Hepatocyte (in vitro differentiated cells): ENCODE measurements at regions not wholly inside any gene's neighbourhood (a gene's known extent, or its start where the extent isn't known, plus 50 kb on each side); places are given as distances from the start of the nearest gene placed in this dataset.

Experiments used
- DNase-seq: peaks from one replicate; pipeline ENCODE4 v3.0.0-alpha.2; 2016; ENCODE audit warnings: low spot score
- H2AFZ ChIP-seq: fragments of 200-600 bp; sonication (generic); 2 replicates; pipeline ENCODE4 v1.6.0; 2016; ENCODE audit warnings: antibody characterized with exemption, mild to moderate bottlenecking
- H3K27ac ChIP-seq: fragments of 200-600 bp; sonication (generic); 2 replicates; pipeline ENCODE4 v1.5.1; 2016; ENCODE audit warnings: mild to moderate bottlenecking
- H3K27me3 ChIP-seq: fragments of 200-600 bp; sonication (generic); 2 replicates; pipeline ENCODE4 v1.6.1; 2016
- H3K36me3 ChIP-seq: fragments of 200-600 bp; sonication (generic); replicated peaks from 2 replicates; pipeline ENCODE4 v1.5.1; 2016; ENCODE audit warnings: low read depth; ENCODE audit not compliant: insufficient read depth
- H3K4me1 ChIP-seq: fragments of 200-600 bp; sonication (generic); 2 replicates; pipeline ENCODE4 v1.5.1; 2016; ENCODE audit warnings: mild to moderate bottlenecking, moderate library complexity; ENCODE audit not compliant: insufficient read depth
- H3K4me2 ChIP-seq: fragments of 200-600 bp; sonication (generic); 2 replicates; pipeline ENCODE4 v1.6.0; 2016
- H3K4me3 ChIP-seq: fragments of 200-600 bp; sonication (generic); 2 replicates; pipeline ENCODE4 v1.5.1; 2016; ENCODE audit warnings: mild to moderate bottlenecking
- H3K79me2 ChIP-seq: fragments of 200-600 bp; sonication (generic); 2 replicates; pipeline ENCODE4 v1.6.0; 2017; ENCODE audit warnings: mild to moderate bottlenecking
- H3K9me2 ChIP-seq: fragments of 200-600 bp; sonication (generic); replicated peaks from 2 replicates; pipeline ENCODE4 v1.6.0; 2017; ENCODE audit warnings: mild to moderate bottlenecking; ENCODE audit not compliant: insufficient read depth
- H3K9me3 ChIP-seq: fragments of 200-600 bp; sonication (generic); 2 replicates; pipeline ENCODE4 v1.5.1; 2016; ENCODE audit warnings: low read depth, mild to moderate bottlenecking
- H4K20me1 ChIP-seq: fragments of 200-600 bp; sonication (generic); 2 replicates; pipeline ENCODE4 v1.6.0; 2016; ENCODE audit warnings: mild to moderate bottlenecking; ENCODE audit not compliant: insufficient read depth, poor library complexity, severe bottlenecking
- EZH2 ChIP-seq: fragments of 200-600 bp; sonication (generic); IDR thresholded peaks from 2 replicates; pipeline ENCODE4 v1.6.1; 2016; ENCODE audit warnings: antibody characterized with exemption, mild to moderate bottlenecking, borderline replicate concordance
- EZH2phosphoT487 ChIP-seq: fragments of 200-600 bp; sonication (generic); IDR thresholded peaks from one replicate; pipeline ENCODE4 v1.6.1; 2018; ENCODE audit warnings: antibody characterized with exemption, mild to moderate bottlenecking, low read depth, moderate library complexity; ENCODE audit not compliant: unreplicated experiment, severe bottlenecking
- WGBS: methylation state at CpG from one replicate; pipeline ENCODE4 v1.1.6; 2016; ENCODE audit warnings: low lambda C conversion rate; ENCODE audit errors: missing lambda C conversion rate; 5-methylcytosine and 5-hydroxymethylcytosine counted together
- TF ChIP-seq, protein P1 (sequence below): fragments of 200-600 bp; sonication (generic); IDR thresholded peaks from 2 replicates; pipeline ENCODE4 v1.5.1; 2016; ENCODE audit warnings: antibody characterized with exemption, mild to moderate bottlenecking; ENCODE audit not compliant: poor library complexity

DNA sequence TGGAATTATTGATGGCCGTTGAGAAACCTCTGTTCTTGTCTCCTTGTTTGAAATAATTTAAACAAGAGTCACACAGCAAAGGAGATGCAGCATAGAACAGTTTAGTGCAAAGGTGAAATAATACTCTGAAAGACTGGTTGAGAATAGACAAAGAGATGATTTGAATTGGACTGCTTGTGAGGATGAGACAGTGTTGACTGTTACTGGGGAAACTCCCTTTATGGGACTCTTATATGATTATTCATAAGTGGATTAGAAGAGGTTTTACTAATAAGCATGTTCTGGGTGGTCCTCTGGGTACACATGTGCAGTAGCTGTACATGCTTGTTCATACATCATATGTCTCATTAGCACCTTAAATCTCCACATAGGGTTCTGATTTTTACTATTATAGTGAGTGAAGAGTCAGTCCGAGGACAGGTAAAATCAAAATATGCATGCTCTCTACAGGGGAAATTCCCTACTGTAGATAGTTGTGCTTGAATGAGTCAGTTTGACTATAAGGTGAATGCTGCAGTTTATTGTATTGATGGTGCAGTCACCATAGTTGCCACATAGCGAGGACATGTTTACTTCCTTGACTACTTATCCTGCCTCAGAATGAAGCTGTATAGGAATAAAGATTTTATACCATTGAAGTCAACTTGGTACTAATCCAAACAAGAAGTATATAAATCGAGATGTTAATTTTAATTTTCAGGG lies 498.7 kb downstream of the CNTN6 start:
- Histone ChIP-seq H3K79me2 (no peaks in the 10 kb centered on the region), H3K27me3 (no peaks in the 10 kb centered on the region), H3K9me2 (no peaks in the 10 kb centered on the region), H3K4me2 (no peak overlapping the region), H3K27ac (no peak overlapping the region), H3K9me3 (no peaks in the 10 kb centered on the region), H3K4me1 (no peaks in the 10 kb centered on the region), H4K20me1 (no peaks in the 10 kb centered on the region), H2AFZ (no peak overlapping the region), H3K36me3 (no peaks in the 10 kb centered on the region), H3K4me3 (no peak overlapping the region)
- no peak for DNase-seq
- 60% methylated on average over 4 of the region's 4 CpGs for WGBS
- no peak for TF ChIP-seq EZH2phosphoT487
- TF ChIP-seq, protein P1, sequence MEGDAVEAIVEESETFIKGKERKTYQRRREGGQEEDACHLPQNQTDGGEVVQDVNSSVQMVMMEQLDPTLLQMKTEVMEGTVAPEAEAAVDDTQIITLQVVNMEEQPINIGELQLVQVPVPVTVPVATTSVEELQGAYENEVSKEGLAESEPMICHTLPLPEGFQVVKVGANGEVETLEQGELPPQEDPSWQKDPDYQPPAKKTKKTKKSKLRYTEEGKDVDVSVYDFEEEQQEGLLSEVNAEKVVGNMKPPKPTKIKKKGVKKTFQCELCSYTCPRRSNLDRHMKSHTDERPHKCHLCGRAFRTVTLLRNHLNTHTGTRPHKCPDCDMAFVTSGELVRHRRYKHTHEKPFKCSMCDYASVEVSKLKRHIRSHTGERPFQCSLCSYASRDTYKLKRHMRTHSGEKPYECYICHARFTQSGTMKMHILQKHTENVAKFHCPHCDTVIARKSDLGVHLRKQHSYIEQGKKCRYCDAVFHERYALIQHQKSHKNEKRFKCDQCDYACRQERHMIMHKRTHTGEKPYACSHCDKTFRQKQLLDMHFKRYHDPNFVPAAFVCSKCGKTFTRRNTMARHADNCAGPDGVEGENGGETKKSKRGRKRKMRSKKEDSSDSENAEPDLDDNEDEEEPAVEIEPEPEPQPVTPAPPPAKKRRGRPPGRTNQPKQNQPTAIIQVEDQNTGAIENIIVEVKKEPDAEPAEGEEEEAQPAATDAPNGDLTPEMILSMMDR: no peak
- TF ChIP-seq EZH2: no peak

DNA sequence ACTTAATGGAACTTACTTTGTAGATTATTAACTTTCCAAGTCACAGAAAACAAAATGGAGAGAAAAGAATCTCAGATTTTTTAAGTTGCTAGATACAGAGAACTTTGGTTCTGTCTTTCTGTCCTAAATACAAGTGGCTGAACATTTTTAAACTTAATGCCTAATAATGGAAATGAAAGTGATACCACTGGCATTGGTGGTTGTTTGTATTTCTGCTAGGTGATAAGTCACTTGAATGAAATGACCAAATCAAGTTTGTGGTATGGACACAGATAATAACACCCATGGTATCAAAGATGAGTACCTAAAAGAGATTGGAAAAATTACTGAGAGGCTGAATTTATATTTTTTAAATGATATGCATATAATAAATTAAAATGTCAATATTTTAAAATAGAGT lies 502.1 kb downstream of the CNTN6 start:
- Histone ChIP-seq H4K20me1 (no peaks in the 10 kb centered on the region), H3K9me3 (no peaks in the 10 kb centered on the region), H3K4me2 (no peak overlapping the region), H3K9me2 (no peaks in the 10 kb centered on the region), H2AFZ (no peak overlapping the region), H3K4me1 (no peaks in the 10 kb centered on the region), H3K36me3 (no peaks in the 10 kb centered on the region), H3K79me2 (no peaks in the 10 kb centered on the region), H3K27ac (no peak overlapping the region), H3K27me3 (no peaks in the 10 kb centered on the region), H3K4me3 (no peak overlapping the region)
- no peak for DNase-seq
- TF ChIP-seq, protein P1: no peak
- TF ChIP-seq EZH2 (no peak), EZH2phosphoT487 (no peak)

DNA sequence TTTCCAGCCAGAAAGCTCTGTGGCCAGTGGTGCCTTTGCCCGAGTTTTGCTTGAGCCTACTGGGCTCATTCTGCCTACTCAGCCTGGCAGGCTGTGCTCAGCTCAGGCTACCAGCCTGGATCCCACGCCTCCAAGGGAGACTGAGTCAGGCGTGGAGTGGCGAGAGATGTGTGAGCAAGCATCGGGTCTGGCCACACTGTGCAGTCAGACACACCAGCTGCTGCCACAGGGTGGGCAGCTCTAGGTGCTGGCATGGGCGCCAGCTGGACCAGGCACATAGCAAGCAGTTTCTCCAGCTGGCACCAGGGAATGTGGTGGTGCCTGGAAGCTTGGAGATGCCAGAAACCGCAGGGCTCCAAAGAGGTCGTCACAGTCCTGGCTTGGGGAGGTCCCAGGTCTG lies 498.5 kb upstream of the CNTN4 start:
- Histone ChIP-seq H3K4me3 (no peak overlapping the region), H3K79me2 (no peaks in the 10 kb centered on the region), H3K27me3 (no peaks in the 10 kb centered on the region), H3K4me2 (no peak overlapping the region), H3K9me3 (no peaks in the 10 kb centered on the region), H3K9me2 (no peaks in the 10 kb centered on the region), H3K4me1 (no peaks in the 10 kb centered on the region), H2AFZ (no peak overlapping the region), H4K20me1 (no peaks in the 10 kb centered on the region), H3K36me3 (no peaks in the 10 kb centered on the region), H3K27ac (no peak overlapping the region)
- 93% methylated on average over 8 of the region's 8 CpGs for WGBS
- TF ChIP-seq EZH2phosphoT487: no peak
- no peak for DNase-seq

DNA sequence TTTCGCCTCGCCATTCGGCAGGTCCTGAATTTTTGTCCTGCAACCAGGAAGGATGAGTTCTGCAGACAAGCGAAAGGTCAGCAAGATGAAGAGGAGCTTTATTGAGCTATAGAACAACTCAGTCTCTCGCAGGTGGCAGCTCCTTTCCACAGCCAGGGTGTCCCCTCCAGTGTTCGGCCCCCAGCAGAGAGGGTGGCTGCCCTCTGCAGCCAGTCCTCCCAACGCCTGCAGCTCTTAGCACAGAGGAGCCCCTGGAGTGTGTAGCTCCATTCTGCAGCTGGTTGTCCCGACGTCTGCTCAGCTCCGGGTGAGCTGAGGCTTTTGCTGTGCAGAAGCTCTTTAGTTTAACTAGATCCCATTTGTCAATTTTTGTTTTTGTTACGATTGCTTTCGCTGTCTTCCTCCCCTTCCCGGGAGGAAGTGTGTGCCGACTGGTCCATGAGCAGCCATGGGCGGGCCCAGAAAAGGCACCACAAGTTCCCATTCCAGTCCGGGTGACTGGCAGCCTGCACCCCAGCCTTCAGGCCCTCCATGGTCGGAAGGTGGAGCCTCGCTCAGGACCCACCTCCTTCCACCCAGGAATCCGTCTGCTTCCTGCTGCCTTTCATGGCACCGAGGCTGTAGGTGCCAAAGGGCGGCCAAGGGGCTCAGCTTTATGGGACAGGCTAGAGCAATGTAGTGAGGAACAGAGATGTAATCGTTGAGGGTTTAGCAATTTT lies 497.8 kb upstream of the CNTN4 start:
- Histone ChIP-seq H3K9me2 (no peaks in the 10 kb centered on the region), H2AFZ (no peak overlapping the region), H3K27ac (no peak overlapping the region), H3K4me1 (no peaks in the 10 kb centered on the region), H3K4me3 (no peak overlapping the region), H3K4me2 (no peak overlapping the region), H3K36me3 (no peaks in the 10 kb centered on the region), H3K79me2 (no peaks in the 10 kb centered on the region), H4K20me1 (no peaks in the 10 kb centered on the region), H3K27me3 (no peaks in the 10 kb centered on the region), H3K9me3 (no peaks in the 10 kb centered on the region)
- WGBS: 92% methylated on average over 22 of the region's 22 CpGs
- TF ChIP-seq EZH2 (no peak), EZH2phosphoT487 (no peak)
- TF ChIP-seq, protein P1: no peak
- DNase-seq: no peak
